Fibroblast of villous mesenchyme (primary cell): ENCODE measurements at regions not wholly inside any gene's neighbourhood (a gene's known extent, or its start where the extent isn't known, plus 50 kb on each side); places are given as distances from the start of the nearest gene placed in this dataset.

Experiments used
- DNase-seq: peaks from one replicate; pipeline ENCODE4 v3.0.0-alpha.2; 2010; ENCODE audit warnings: low read depth
- H3K4me3 ChIP-seq: 2 replicates; pipeline ENCODE4 v1.5.1; 2011; ENCODE audit warnings: low read depth, mild to moderate bottlenecking, low read length
- TF ChIP-seq, protein P1 (sequence below): IDR thresholded peaks from 2 replicates; pipeline ENCODE4 v1.5.1; 2012; ENCODE audit warnings: low read depth, mild to moderate bottlenecking, low read length; ENCODE audit not compliant: insufficient read depth

DNA sequence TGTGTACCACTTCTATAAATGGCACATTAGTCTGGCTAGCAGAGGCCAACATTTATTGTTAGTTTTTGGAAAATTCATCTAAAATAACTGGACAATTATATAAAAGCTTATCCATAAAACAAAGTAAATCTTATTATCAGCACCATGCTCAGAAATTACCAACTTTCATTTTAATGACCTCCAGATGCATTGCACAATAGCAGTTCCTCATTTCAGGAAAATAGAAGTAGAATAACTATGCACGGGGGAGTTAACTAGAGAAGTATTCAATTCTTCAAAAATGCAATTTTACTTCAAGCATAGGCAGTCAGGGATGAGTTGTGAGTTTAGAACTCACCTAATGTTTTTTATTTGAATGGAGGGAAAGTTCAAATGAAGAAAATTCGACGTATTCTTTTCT lies 1023.5 kb downstream of the PCDH17 start:
- no peak for DNase-seq
- no peak overlapping the region for H3K4me3 ChIP-seq
- TF ChIP-seq, protein P1, sequence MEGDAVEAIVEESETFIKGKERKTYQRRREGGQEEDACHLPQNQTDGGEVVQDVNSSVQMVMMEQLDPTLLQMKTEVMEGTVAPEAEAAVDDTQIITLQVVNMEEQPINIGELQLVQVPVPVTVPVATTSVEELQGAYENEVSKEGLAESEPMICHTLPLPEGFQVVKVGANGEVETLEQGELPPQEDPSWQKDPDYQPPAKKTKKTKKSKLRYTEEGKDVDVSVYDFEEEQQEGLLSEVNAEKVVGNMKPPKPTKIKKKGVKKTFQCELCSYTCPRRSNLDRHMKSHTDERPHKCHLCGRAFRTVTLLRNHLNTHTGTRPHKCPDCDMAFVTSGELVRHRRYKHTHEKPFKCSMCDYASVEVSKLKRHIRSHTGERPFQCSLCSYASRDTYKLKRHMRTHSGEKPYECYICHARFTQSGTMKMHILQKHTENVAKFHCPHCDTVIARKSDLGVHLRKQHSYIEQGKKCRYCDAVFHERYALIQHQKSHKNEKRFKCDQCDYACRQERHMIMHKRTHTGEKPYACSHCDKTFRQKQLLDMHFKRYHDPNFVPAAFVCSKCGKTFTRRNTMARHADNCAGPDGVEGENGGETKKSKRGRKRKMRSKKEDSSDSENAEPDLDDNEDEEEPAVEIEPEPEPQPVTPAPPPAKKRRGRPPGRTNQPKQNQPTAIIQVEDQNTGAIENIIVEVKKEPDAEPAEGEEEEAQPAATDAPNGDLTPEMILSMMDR = no peak

DNA sequence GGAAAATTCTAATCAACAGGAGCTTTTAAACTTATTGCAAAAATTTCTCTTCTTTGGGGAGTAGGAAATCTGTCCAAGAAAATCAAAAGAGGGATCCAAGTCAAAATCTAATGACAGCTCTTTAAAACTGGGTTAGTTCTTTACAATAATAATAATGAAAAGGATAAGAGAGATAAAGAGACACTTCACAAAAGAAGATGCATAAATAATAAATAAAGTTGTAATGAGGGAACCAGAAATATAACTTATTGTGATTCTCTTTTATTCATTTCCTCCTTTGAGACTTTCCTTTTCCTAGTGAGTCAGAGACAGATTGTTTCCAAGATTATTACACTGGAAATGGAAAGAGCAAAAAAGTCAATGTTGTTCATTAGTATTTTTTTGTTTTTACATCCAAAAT lies 1029.3 kb downstream of the PCDH17 start:
- TF ChIP-seq, protein P1 = no peak
- no peak overlapping the region for H3K4me3 ChIP-seq
- no peak for DNase-seq

DNA sequence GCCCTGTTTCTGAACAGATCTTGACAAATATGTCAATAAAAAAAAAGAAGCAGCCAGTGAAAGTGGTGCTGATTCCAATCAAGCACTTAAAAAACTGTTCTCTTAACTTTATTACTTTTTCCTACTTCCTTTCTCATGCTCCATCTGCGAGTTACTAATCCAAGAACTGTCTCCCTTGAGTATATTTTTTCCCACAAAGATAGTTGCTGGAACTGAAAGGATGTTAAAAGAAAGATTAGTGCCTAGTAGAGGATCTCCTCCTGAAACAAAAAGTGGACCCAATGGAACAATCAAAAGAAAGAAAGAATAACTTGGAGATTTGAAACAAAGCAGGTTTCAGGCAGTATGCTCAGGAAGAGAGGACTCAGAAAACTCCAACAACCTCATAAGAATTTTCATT lies 1034.8 kb downstream of the PCDH17 start:
- no peak overlapping the region for H3K4me3 ChIP-seq
- TF ChIP-seq, protein P1 = no peak
- no peak for DNase-seq

- H3K4me3 ChIP-seq = no peak overlapping the region
- TF ChIP-seq, protein P1 = no peak
- no peak for DNase-seq
Measured at GRCh38 chr13:58667096-58667495, 1035.6 kb downstream of the PCDH17 start.

GRCh38 chr13:58680115-58680514 lies 1048.6 kb downstream of the PCDH17 start:
- DNase-seq = no peak
- TF ChIP-seq, protein P1 = no peak
- H3K4me3 ChIP-seq = no peak overlapping the region

DNA sequence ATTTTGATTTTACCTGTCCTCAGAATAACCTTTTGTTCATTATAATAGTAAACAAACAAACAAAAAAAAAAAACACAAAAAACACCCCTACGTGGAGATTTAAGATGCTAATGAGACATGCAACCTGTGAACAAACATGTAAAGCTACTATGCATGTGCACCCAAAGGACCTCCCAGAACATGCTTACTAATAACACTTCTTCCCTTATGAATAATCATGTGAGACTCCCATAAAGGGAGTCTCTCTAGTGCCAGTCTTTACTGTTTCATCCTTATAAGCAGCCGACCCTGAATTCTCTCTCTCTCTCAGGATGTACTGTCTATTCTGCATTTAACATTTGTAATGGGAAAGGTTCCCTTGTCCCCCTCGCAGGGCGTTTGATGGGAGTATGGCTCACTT lies 1051.1 kb downstream of the PCDH17 start:
- no peak for DNase-seq
- TF ChIP-seq, protein P1 = no peak
- no peak overlapping the region for H3K4me3 ChIP-seq

GRCh38 chr13:58687148-58687547 lies 1055.6 kb downstream of the PCDH17 start:
- no peak for DNase-seq
- no peak overlapping the region for H3K4me3 ChIP-seq
- TF ChIP-seq, protein P1 = no peak
